NCI-H1694 (cell line): ENCODE measurements at regions not wholly inside any gene's neighbourhood (a gene's known extent, or its start where the extent isn't known, plus 50 kb on each side); places are given as distances from the start of the nearest gene placed in this dataset.
"Not testable (repeated sequence)": the region's sequence is repeated elsewhere in the genome, so short reads cannot be mapped to it uniquely, and the experiment has no call there.

Source experiments
- DNase-seq: peaks from one replicate; lab custom pipeline; 2025; lab: John Stamatoyannopoulos, UW

DNA sequence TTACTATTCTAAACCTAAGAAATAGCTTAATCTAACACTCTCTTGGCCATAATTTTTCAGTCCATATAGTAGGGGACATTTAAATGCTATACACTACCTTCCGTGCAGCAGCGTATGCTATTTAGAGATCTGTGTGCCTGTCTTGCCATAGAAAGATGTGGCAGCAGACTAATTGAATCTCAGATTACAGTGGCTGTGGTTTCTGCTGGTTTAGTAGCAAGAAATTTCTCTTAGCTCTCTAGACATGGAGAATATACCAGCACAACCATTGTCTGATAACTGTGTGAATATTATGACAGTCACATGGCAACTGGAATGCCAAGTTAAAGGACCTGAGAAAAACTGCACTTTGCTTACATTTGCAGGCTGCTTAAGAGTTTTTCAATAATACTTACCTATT lies 672.4 kb upstream of the MIR17HG start:
- DNase-seq: no peak

DNA sequence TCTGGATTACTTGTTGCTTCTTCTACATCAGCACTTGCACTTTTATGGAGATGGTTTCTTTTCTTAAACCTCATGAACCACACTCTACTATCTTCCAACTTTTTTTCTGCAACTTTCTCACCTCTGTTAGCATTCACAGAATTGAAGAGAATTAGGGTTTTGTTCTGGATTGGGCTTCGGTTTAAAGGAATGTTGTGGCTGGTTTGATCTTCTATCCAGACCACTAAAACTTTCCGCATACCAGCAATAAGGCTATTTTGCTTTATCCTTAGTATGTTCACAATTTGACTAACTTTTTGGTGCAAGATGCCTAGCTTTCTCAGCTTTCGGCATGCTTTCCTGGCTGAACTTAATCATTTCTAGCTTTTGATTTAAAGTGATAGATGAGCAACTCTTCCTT lies 666.7 kb upstream of the MIR17HG start:
- no peak for DNase-seq

- no peak for DNase-seq
Measured at GRCh38 chr13:90683711-90684131, 663.8 kb upstream of the MIR17HG start.

- DNase-seq: no peak
Measured at GRCh38 chr13:90686442-90686841, 661.0 kb upstream of the MIR17HG start.

- no peak for DNase-seq
Measured at GRCh38 chr13:90689111-90689510, 658.4 kb upstream of the MIR17HG start.

DNA sequence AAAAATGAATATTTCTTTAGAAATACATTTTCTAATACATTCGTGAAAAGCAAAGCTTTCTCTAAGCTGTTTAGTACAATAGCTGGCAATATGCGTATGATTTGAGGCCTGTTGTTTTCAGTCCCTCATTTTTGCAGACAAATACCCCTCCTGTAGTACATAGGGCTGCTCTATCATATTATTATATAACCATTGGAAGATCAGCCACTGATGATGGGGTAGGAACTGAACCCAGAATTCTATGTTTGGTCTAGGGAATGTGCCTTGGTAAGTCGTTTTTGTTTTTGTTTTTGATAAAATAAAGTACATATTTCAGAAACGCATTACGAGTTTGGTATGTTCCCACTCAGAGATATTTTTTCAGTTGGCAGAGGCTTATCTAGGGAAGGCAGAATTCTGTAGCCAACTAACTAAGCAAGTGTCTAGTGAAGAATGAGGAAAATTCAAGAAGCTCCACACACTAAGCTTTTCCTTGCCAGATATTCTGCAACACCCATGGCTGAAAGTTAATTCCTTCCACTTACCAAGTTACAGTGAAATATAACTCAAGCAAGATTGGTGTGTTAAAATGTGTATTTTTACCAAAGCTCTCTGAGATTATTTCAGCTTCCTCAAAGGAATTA lies 656.9 kb upstream of the MIR17HG start:
- no peak for DNase-seq

DNA sequence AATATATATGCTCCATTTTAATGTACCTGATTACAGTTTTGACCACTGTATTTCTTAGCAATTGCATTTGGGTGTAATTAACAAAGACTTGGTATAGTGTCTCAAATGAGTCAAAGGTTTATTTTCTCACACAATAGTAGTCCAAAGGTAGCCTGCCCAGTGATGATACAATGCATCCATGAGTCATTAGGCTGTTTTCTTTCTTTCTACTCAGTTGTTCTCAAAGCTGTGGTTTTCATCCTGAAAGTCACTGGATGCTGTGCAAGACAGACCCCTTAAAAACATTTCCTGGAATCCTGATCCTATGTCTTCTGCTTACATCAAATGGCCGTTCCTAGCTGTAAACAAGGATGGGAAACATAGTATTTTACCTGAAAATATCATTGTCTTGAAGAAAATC lies 651.2 kb upstream of the MIR17HG start:
- no peak for DNase-seq

DNA sequence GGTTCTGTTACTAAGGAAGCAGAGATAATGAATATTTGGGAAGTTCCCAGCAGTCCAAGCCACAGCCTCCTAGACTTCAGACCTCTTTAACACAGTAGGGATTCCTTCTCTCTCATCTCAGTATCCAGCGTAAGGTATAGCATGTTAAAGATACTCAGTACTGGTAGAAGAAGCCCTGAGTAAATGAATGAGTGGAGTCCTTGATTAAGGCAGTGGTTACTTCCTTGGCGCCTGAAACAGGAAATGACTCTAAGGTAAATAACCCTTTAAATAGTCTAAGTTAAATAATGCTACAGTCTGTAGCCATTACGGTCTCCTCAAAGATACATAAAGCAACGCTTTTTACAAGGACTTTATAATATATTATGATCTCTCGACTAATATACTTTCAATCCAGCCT lies 650.8 kb upstream of the MIR17HG start:
- no peak for DNase-seq

DNA sequence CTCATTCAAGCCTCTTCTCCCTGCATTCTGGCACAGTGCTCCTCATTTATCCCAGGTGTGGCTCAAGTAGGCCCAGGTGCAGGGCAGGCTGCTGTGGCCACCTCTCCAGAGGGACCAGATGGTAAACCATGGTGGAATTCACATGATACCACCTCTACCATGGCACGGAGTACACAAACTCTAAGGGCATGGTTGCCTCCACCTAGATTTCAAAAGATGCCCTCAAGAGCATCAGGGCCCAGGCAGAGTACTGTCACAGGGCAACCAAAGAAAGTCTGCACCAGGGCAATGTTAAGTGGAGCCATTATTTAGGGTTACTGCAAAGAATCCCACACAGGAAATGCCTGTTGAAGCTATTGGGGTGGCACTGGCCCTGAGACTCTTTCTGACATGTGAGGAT lies 647.1 kb upstream of the MIR17HG start:
- DNase-seq: no peak

DNA sequence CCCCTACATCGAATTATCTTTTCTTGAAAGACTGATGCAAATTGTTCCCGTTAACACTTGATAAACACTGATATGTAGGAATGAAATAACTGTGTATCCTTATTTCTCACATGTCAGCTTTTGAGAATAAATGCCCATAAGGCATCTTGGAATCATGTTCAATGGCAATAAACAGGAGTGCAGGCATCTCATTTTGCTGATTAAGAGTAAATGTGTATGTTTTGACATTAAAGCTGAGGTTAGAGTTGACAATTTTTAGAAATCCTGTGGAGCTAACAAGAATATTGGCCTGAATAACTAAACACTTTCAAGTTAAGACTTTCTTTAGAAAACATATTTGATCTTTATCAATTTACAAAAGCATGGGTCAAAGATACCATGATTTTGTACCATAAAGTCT lies 646.2 kb upstream of the MIR17HG start:
- DNase-seq: no peak

DNA sequence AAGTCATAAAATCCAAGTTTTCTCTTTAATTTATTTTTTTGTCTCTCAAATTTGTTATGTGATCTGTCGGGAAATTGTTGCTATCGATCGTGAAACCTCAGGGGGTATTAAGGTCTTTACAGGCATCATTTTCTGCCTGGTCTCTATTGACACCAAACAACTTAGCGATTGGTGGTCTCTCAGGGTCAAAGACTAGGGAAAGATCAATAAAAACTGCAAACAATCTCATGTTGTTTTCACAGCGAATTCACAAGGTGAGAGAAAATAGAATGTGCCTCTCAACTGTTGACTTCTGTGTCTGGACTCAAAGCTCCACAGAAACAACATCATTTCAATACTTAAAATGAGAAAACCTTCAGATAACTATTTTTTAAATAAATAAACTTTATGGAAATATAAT lies 645.4 kb upstream of the MIR17HG start:
- no peak for DNase-seq

DNA sequence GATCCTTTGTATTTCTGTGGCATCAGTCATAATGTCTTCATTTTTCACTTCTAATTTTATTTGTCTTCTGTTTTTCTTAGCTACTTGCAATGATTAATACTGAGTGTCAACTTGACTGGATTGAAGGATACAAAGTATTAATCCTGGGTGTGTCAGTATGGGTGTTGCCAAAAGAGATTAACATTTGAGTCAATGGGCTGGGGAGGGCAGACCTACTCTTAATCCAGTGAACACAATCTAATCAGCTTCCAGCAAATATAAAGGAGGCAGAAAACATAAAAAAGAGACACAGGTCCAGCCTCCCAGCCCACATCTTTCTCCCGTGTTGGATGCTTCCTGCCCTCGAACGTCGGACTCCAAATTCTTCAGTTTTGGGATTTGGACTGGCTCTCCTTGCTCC lies 640.9 kb upstream of the MIR17HG start:
- DNase-seq: no peak

DNA sequence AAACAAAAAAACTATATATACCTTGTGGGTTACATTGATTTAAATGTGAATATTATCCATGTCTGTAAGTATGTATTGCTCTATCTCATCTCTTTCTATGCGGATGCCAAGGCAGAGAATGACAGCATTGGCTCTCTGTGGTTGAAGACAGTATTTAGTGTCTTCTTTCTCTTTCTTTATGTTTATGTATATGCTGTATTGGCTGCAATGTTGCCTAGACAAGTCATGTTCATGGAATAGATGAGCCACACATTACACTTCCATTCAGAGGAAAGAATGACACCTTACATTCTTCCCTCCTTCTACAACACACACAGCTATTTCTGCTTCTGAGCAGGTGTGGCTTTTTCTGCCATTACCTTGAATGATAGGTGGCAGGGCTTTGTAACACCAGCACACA lies 639.4 kb upstream of the MIR17HG start:
- DNase-seq: no peak

GRCh38 chr13:90709319-90709718 lies 638.2 kb upstream of the MIR17HG start:
- DNase-seq: no peak

- DNase-seq: no peak
Measured at GRCh38 chr13:90710164-90710759, 637.2 kb upstream of the MIR17HG start.

- DNase-seq: no peak
Measured at GRCh38 chr13:90713441-90714133, 633.9 kb upstream of the MIR17HG start.

DNA sequence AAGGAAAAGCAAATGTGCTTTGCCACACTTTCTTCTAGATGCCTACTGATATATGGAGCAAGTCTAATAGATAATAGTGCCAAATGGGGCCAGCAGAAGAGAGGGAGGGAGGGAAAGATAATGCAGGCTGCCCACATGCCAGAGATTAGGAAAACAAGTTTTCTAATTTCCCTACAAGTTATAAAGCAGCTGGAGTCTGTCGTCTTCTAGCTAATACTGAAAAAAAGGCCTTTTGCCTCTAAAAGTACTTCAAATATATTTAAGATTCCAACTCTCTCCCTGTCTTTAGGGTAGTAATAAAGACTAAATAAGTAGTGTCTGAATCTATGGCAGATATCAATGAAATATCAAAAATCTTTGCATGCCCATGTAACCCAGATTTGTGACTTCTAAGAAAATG lies 632.0 kb upstream of the MIR17HG start:
- no peak for DNase-seq

GRCh38 chr13:90717451-90717936 lies 630.0 kb upstream of the MIR17HG start:
- no peak for DNase-seq

- DNase-seq: no peak
Measured at GRCh38 chr13:90719461-90719860, 628.0 kb upstream of the MIR17HG start.

GRCh38 chr13:90721937-90722336 lies 625.5 kb upstream of the MIR17HG start:
- DNase-seq: no peak

DNA sequence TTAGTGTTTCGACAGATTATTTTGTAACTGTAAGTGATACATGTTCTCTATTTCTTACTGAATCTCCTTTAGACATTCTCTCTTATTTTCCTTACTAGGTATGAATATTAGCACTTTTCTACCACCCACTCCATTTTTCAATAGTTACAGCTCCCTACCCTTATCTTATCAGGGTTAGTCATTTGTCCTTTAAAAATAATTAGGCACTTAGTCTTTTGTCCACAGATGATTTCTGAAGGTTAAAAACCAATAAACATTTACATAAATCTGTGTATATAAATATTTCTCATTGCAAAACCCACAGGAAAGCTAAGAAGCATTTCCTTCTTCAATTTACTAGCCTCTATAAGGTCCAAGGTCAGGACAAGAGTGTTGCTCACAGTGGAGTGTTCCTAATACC lies 624.1 kb upstream of the MIR17HG start:
- DNase-seq: no peak

DNA sequence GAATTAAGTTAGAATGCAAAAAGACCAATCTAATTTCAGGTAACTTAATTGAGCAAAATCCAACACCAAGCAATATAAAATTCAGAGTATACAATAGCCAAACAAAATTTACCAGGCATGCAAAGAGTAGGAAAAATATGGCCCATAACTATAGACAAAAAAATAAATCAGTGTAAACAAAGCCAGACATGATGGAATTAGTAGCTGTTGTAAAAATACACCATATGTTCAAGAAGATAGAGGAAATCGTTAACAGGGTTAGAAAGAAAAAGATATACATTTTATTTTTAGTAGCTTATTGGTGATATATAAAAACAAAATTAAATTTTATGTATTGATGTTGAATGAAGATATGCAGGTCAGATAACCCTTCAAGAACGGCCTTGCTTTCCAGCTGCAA lies 621.1 kb upstream of the MIR17HG start:
- DNase-seq: no peak

GRCh38 chr13:90732049-90732448 lies 615.4 kb upstream of the MIR17HG start:
- no peak for DNase-seq

DNA sequence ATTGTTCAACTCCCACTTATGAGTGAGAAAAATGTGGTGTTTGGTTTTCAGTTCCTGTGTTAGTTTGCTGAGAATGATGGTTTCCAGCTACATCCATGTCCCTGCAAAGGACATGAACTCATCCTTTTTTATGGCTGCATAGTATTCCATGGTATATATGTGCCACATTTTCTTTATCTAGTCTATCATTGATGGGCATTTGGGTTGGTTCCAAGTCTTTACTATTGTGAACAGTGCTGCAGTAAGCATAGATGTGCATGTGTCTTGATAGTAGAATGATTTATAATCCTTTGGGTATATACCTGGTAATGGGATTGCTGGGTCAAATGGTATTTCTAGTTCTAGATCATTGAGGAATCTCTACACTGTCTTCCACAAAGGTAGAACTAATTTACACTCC lies 613.0 kb upstream of the MIR17HG start:
- DNase-seq: not testable (repeated sequence)
